Tibial nerve (tissue), 4 donors: ENCODE measurements at regions not wholly inside any gene's neighbourhood (a gene's known extent, or its start where the extent isn't known, plus 50 kb on each side); places are given as distances from the start of the nearest gene placed in this dataset.

ENCODE experiments used
- DNase-seq, 2 donors: peaks; one replicate each; pipeline ENCODE4 v3.0.0-alpha.2; 2019; ENCODE audit warnings: low spot score in 2 of 2
- H3K27ac ChIP-seq, 4 donors: fragments of 200-600 bp; sonication (generic) in 3 of 4; one replicate each; pipeline ENCODE4 v1.5.1; 2017 to 2019; ENCODE audit warnings: mild to moderate bottlenecking in 1 of 4
- H3K27me3 ChIP-seq, 2 donors: fragments of 200-600 bp; sonication (generic) in 1 of 2; one replicate each; pipeline versions ENCODE4 v1.5.1 to v1.6.0; 2017 to 2019
- H3K36me3 ChIP-seq, 3 donors: fragments of 200-600 bp; sonication (generic); one replicate each; pipeline ENCODE4 v1.5.1; 2018 to 2019
- H3K4me1 ChIP-seq, 4 donors: fragments of 200-600 bp; sonication (generic) in 3 of 4; one replicate each; pipeline ENCODE4 v1.5.1; 2017 to 2019
- H3K4me3 ChIP-seq, 4 donors: fragments of 200-600 bp; sonication (generic) in 3 of 4; one replicate each; pipeline ENCODE4 v1.5.1; 2017 to 2019; ENCODE audit warnings: mild to moderate bottlenecking in 1 of 4, moderate library complexity in 1 of 4
- H3K9me3 ChIP-seq, 4 donors: fragments of 200-600 bp; sonication (generic) in 3 of 4; one replicate each; pipeline ENCODE4 v1.5.1; 2017 to 2019
- CTCF ChIP-seq, 5 experiments: fragments of 200-600 bp in 3 of 5; fragments of 450-650 bp in 2 of 5; sonication (generic) in 3 of 5; IDR thresholded peaks; one replicate each; pipeline ENCODE4 v1.5.1; 2016 to 2019; ENCODE audit warnings: antibody characterized with exemption in 5 of 5, mild to moderate bottlenecking in 3 of 5, moderate library complexity in 2 of 5
- EP300 ChIP-seq, 2 donors: sonication (generic); formaldehyde crosslinking; IDR thresholded peaks; one replicate each; pipeline ENCODE4 v1.6.1; 2017; ENCODE audit warnings: antibody characterized with exemption in 2 of 2, mild to moderate bottlenecking in 1 of 2
- POLR2A ChIP-seq, 2 donors: fragments of 450-650 bp; IDR thresholded peaks; one replicate each; pipeline ENCODE4 v1.6.1; 2017; ENCODE audit warnings: antibody characterized with exemption in 2 of 2, mild to moderate bottlenecking in 2 of 2, moderate library complexity in 2 of 2
- WGBS, 2 donors: methylation state at CpG; one replicate each; pipeline ENCODE4 v1.1.5; 2018; 5-methylcytosine and 5-hydroxymethylcytosine counted together

DNA sequence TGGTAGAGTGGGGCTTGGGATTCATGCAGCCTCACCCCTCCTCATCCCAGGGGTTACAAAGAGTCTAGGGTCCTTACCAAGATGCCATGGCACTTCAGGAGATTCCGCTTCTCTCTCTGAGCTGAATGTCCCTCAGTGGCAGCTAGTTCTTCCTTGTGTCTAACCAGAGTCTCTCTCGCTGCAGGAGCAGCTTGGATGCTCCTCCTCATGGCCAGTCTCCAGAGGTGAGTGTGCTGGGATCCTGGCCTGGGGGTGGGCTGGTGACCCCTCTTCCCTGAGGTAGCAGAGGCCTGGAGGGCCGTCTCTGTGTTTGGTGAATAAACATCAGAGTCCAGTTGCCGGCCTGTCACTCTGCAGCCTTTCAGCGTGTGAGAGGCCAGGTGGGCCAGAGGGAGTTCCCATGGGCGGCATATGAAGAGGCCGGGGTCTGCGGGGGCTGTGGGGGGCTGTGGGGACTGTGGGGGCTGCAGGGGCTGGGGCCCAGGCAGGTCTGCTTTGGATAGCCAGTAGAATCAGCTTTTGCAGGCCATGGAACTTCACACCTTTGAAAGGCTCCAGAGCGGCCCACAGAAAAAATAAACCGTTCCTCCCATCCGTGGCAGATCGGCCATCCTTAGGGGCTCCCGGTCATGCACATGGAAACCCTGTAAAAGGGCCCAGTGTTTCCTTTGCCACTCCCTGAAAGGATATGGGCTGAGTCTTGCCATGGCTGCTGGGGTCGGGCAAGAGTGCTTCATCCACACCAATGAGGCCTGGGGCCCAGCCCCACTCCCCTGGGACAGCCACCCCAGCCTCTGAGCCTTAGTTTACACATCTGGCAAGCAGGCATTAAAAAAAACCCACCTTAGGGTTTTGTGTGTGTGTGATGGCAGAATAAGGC lies 256.4 kb downstream of the FOXD2 start:
- TF ChIP-seq POLR2A (IDR thresholded peaks at IDR 0.05) (no peak), CTCF (IDR thresholded peaks at IDR 0.05) (no peak), EP300 (IDR thresholded peaks at IDR 0.05) (no peak)
- Histone ChIP-seq H3K36me3 (no peaks in the 10 kb centered on the region), H3K27me3 (no peaks in the 10 kb centered on the region), H3K4me1 (no peaks in the 10 kb centered on the region), H3K4me3 (no peak overlapping the region), H3K27ac (no peak overlapping the region), H3K9me3 (no peaks in the 10 kb centered on the region)
- no peak for DNase-seq
- WGBS, 2 donors = 83 to 91% methylated on average over 11 to 13 of the region's 14 CpGs

- Histone ChIP-seq H3K4me3 (no peak overlapping the region), H3K27ac (no peak overlapping the region), H3K9me3 (no peaks in the 10 kb centered on the region), H3K36me3 (no peaks in the 10 kb centered on the region), H3K4me1 (peaks cover 0 to 4% (median 0%) of the 10 kb centered on the region in 4 donors), H3K27me3 (no peaks in the 10 kb centered on the region)
- 93 to 100% methylated on average over 1 of the region's 1 CpG for WGBS, 2 donors
- no peak for DNase-seq
- TF ChIP-seq POLR2A (IDR thresholded peaks at IDR 0.05) (no peak), CTCF (IDR thresholded peaks at IDR 0.05) (no peak), EP300 (IDR thresholded peaks at IDR 0.05) (no peak)
Observed at GRCh38 chr1:47696404-47696736, 258.5 kb downstream of the FOXD2 start.

DNA sequence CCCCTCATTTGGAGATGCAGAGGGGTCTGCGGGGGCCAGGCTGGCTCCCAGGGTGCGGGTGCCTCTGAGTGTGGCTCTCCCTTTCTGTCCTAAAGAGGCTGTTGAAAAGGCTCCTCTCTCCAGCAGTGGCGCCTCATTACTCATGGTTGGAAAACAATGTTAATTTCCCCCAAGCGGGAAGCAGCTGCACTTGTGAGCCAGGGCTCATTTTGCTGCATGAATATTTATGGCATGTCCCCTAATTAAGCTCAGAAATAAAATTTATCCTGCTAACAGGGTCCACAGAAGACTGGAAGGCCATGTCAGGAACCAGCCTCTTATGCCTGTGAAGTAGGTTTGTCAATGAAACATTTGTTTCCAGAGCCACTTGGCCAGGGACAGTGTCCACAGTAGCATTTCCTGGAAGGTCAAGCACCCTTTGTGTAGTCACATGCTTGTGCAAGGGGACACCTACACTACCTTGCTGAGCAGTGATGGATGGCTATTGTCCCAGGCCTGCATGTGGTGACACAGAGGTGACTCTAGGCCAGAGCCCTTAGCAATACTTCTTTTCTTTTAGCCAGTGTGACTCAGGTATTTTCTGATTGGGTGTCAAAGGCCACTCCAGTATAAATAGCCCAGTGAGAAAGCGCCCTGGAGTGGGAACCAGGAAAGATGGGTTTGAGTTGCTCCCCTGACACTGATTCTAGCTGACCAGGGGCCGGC lies 259.0 kb downstream of the FOXD2 start:
- Histone ChIP-seq H3K27me3 (no peaks in the 10 kb centered on the region), H3K27ac (no peak overlapping the region), H3K9me3 (no peaks in the 10 kb centered on the region), H3K36me3 (no peaks in the 10 kb centered on the region), H3K4me3 (no peak overlapping the region), H3K4me1 (peaks cover 0 to 4% (median 0%) of the 10 kb centered on the region in 4 donors)
- WGBS, 2 donors = 83 to 86% methylated on average over 6 of the region's 6 CpGs
- no peak for DNase-seq
- TF ChIP-seq EP300 (IDR thresholded peaks at IDR 0.05) = no peak
- no peak for TF ChIP-seq CTCF (IDR thresholded peaks at IDR 0.05)
- no peak for TF ChIP-seq POLR2A (IDR thresholded peaks at IDR 0.05)

DNA sequence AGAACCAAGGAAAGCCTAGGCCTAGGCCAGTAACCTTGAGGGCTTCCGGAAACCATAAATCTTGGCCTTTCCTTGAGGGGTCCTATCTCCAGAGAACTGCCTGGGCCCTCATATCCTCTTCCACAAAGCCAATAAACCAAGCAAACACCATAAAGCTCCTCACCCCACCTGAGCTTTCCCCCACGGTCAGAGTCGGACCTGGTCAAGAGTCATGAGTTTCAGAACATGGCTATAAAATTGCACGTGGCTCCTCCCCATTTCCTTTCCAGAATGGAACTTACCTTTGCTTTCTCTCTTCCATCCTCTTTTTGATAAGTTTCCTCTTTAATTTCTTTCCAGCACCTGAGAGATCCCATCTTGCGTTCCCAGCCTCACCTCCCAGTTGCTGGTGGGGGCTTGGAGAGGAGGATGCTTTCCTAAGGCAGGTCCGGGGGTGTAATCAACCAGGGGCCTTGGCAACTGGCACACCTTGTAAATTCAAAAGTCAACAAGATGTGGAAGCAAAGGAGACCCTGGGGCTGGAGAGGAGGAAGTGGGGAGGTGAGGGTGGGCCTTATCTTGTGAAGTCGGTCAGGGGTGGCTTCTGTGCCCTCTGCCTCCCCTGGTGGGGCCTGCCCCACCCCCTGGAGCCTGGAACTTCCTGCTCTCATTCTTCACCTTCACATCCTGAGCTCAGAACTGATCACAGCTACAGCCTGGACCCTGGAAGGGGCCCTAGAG lies 259.9 kb downstream of the FOXD2 start:
- Histone ChIP-seq H3K36me3 (no peaks in the 10 kb centered on the region), H3K9me3 (no peaks in the 10 kb centered on the region), H3K27ac (no peak overlapping the region), H3K4me3 (no peak overlapping the region), H3K27me3 (no peaks in the 10 kb centered on the region), H3K4me1 (peaks cover 0 to 13% (median 0%) of the 10 kb centered on the region in 4 donors)
- 85 to 86% methylated on average over 7 of the region's 7 CpGs for WGBS, 2 donors
- TF ChIP-seq EP300 (IDR thresholded peaks at IDR 0.05) = no peak
- TF ChIP-seq POLR2A (IDR thresholded peaks at IDR 0.05) = no peak
- no peak for TF ChIP-seq CTCF (IDR thresholded peaks at IDR 0.05)
- DNase-seq = no peak
